H9 (cell line): ENCODE measurements at regions not wholly inside any gene's neighbourhood (a gene's known extent, or its start where the extent isn't known, plus 50 kb on each side); places are given as distances from the start of the nearest gene placed in this dataset.

Experiments used
- DNase-seq: peaks from one replicate; pipeline ENCODE4 v3.0.0-alpha.2; 2017
- H2AFZ ChIP-seq: one replicate; pipeline ENCODE4 v1.6.1; 2013; ENCODE audit warnings: mild to moderate bottlenecking, low read length, control low read depth, moderate library complexity
- H2AK5ac ChIP-seq: 2 replicates; pipeline ENCODE4 v1.6.1; 2013; ENCODE audit warnings: low read length, control low read depth, mixed read lengths; ENCODE audit not compliant: insufficient read length
- H2BK120ac ChIP-seq: one replicate; pipeline ENCODE4 v1.6.1; 2013; ENCODE audit warnings: low read depth, mild to moderate bottlenecking, low read length, control low read depth, inconsistent platforms; ENCODE audit not compliant: poor library complexity, severe bottlenecking
- H2BK12ac ChIP-seq: 2 replicates; pipeline ENCODE4 v1.6.1; 2013; ENCODE audit warnings: low read length, control low read depth, mixed read lengths, low read depth; ENCODE audit not compliant: insufficient read length
- H2BK15ac ChIP-seq: 2 replicates; pipeline ENCODE4 v1.6.1; 2013; ENCODE audit warnings: low read depth, low read length, control low read depth
- H2BK20ac ChIP-seq: one replicate; pipeline ENCODE4 v1.6.1; 2013; ENCODE audit warnings: low read depth, mild to moderate bottlenecking, low read length, control low read depth, inconsistent platforms; ENCODE audit not compliant: poor library complexity, severe bottlenecking
- H2BK5ac ChIP-seq: 2 replicates; pipeline ENCODE4 v1.6.1; 2013; ENCODE audit warnings: low read length, control low read depth, mixed read lengths; ENCODE audit not compliant: insufficient read length
- H3K14ac ChIP-seq: 2 replicates; pipeline ENCODE4 v1.6.1; 2013; ENCODE audit warnings: low read length, control low read depth; ENCODE audit not compliant: insufficient read depth
- H3K18ac ChIP-seq: 2 replicates; pipeline ENCODE4 v1.6.1; 2013; ENCODE audit warnings: low read depth, mild to moderate bottlenecking, mixed read lengths, low read length, control low read depth; ENCODE audit not compliant: insufficient read length
- H3K23ac ChIP-seq: 2 replicates; pipeline ENCODE4 v1.6.1; 2013; ENCODE audit warnings: low read length, control low read depth, mixed read lengths, low read depth; ENCODE audit not compliant: insufficient read length
- H3K23me2 ChIP-seq: 2 replicates; pipeline ENCODE4 v1.6.1; 2013; ENCODE audit warnings: low read depth, mild to moderate bottlenecking, mixed read lengths, low read length, control low read depth; ENCODE audit not compliant: insufficient read length, poor library complexity, severe bottlenecking
- H3K27ac ChIP-seq: 2 replicates; pipeline ENCODE4 v1.5.1; 2013; ENCODE audit warnings: low read length, control low read depth, mixed read lengths, low read depth; ENCODE audit not compliant: insufficient read length
- H3K27me3 ChIP-seq: 2 replicates; pipeline ENCODE4 v1.6.1; 2013; ENCODE audit warnings: low read length, control low read depth, inconsistent platforms; ENCODE audit not compliant: insufficient read depth
- H3K4ac ChIP-seq: 2 replicates; pipeline ENCODE4 v1.6.1; 2013; ENCODE audit warnings: low read depth, mild to moderate bottlenecking, control low read depth, inconsistent platforms, low read length, moderate library complexity
- H3K4me1 ChIP-seq: 2 replicates; pipeline ENCODE4 v1.6.1; 2013; ENCODE audit warnings: low read length, control low read depth, inconsistent platforms; ENCODE audit not compliant: insufficient read depth
- H3K4me2 ChIP-seq: 2 replicates; pipeline ENCODE4 v1.6.1; 2013; ENCODE audit warnings: low read length, control low read depth, mixed read lengths; ENCODE audit not compliant: insufficient read length, insufficient read depth
- H3K56ac ChIP-seq: 2 replicates; pipeline ENCODE4 v1.6.1; 2013; ENCODE audit warnings: low read depth, mild to moderate bottlenecking, mixed read lengths, low read length, control low read depth; ENCODE audit not compliant: insufficient read length
- H3K79me1 ChIP-seq: 2 replicates; pipeline ENCODE4 v1.6.1; 2013; ENCODE audit warnings: low read depth, mild to moderate bottlenecking, moderate library complexity, low read length, control low read depth, inconsistent platforms; ENCODE audit not compliant: insufficient read depth, poor library complexity, severe bottlenecking
- H3K79me2 ChIP-seq: 2 replicates; pipeline ENCODE4 v1.6.1; 2013; ENCODE audit warnings: low read length, control low read depth, inconsistent platforms; ENCODE audit not compliant: insufficient read depth
- H3K9ac ChIP-seq: 2 replicates; pipeline ENCODE4 v1.6.1; 2013; ENCODE audit warnings: low read length, control low read depth, mixed read lengths; ENCODE audit not compliant: insufficient read length; ENCODE audit errors: extremely low read depth
- H3K9me3 ChIP-seq: one replicate; pipeline ENCODE4 v1.6.1; 2013; ENCODE audit warnings: low read depth, low read length, inconsistent platforms; ENCODE audit not compliant: control insufficient read depth
- H3T11ph ChIP-seq: one replicate; pipeline ENCODE4 v1.6.1; 2013; ENCODE audit warnings: mild to moderate bottlenecking, low read length, control low read depth, inconsistent platforms
- H4K20me1 ChIP-seq: one replicate; pipeline ENCODE4 v1.6.1; 2013; ENCODE audit not compliant: control insufficient read depth, insufficient read length, insufficient read depth
- H4K5ac ChIP-seq: 2 replicates; pipeline ENCODE4 v1.6.1; 2013; ENCODE audit warnings: low read depth, mild to moderate bottlenecking, mixed read lengths, low read length, control low read depth; ENCODE audit not compliant: insufficient read length
- H4K8ac ChIP-seq: replicated peaks from 2 replicates; pipeline ENCODE4 v1.6.1; 2013; ENCODE audit warnings: low read length, control low read depth, mixed read lengths, low read depth; ENCODE audit not compliant: insufficient read length
- H4K91ac ChIP-seq: 2 replicates; pipeline ENCODE4 v1.6.1; 2013; ENCODE audit warnings: low read depth, mild to moderate bottlenecking, moderate library complexity, mixed read lengths, low read length, control low read depth; ENCODE audit not compliant: insufficient read length
- H3K27ac Mint-ChIP-seq, 3 experiments: 2 replicates in 2 of 3; 3 replicates in 1 of 3; pipeline ENCODE4 v1.8.0; 2020 to 2021; ENCODE audit warnings: mixed read lengths in 3 of 3, mild to moderate bottlenecking in 1 of 3, moderate library complexity in 1 of 3
- H3K27me3 Mint-ChIP-seq: 2 replicates; pipeline ENCODE4 v1.8.0; 2021; ENCODE audit warnings: low read depth, mild to moderate bottlenecking, moderate library complexity, mixed read lengths
- H3K36me3 Mint-ChIP-seq, 3 experiments: 2 replicates in 2 of 3; 3 replicates in 1 of 3; pipeline ENCODE4 v1.8.0; 2020 to 2021; ENCODE audit warnings: low read depth in 3 of 3, mixed read lengths in 3 of 3; ENCODE audit not compliant: insufficient read depth in 1 of 3
- H3K4me1 Mint-ChIP-seq, 2 experiments: 2 replicates each; pipeline ENCODE4 v1.8.0; 2020; ENCODE audit warnings: mixed read lengths in 2 of 2
- H3K4me3 Mint-ChIP-seq, 2 experiments: 2 replicates in 1 of 2; 3 replicates in 1 of 2; pipeline ENCODE4 v1.8.0; 2020 to 2021; ENCODE audit warnings: mild to moderate bottlenecking in 2 of 2, mixed read lengths in 2 of 2, moderate library complexity in 1 of 2
- H3K9me3 Mint-ChIP-seq, 2 experiments: 2 replicates in 1 of 2; 3 replicates in 1 of 2; pipeline ENCODE4 v1.8.0; 2020; ENCODE audit warnings: mild to moderate bottlenecking in 2 of 2, mixed read lengths in 2 of 2, moderate library complexity in 1 of 2
- CTCF ChIP-seq: fragments of 200-600 bp; sonication (generic); conservative IDR thresholded peaks from 3 replicates; pipeline ENCODE4 v1.8.0; 2021; ENCODE audit warnings: antibody characterized with exemption, mild to moderate bottlenecking
- WGBS: extraction: QIAGEN DNeasy Blood & Tissue Kit; methylation state at CpG from one replicate; pipeline ENCODE4 v1.1.7; 2013; ENCODE audit warnings: missing lambda C conversion rate, low lambda C conversion rate, mixed read lengths; ENCODE audit not compliant: insufficient read length; ENCODE audit errors: extremely low coverage; 5-methylcytosine and 5-hydroxymethylcytosine counted together

- Histone ChIP-seq H3K56ac (no peak overlapping the region), H2AFZ (no peak overlapping the region), H3K4me2 (no peak overlapping the region), H3K79me2 (no peaks in the 10 kb centered on the region), H3K4ac (no peak overlapping the region), H2BK15ac (no peak overlapping the region), H4K91ac (no peak overlapping the region), H3K23ac (no peak overlapping the region), H2BK20ac (no peak overlapping the region), H3K4me1 (no peaks in the 10 kb centered on the region), H3K14ac (no peak overlapping the region), H2AK5ac (no peak overlapping the region), H3K23me2 (no peaks in the 10 kb centered on the region), H3K79me1 (no peaks in the 10 kb centered on the region), H2BK5ac (no peak overlapping the region), H4K5ac (no peak overlapping the region), H3K9me3 (no peaks in the 10 kb centered on the region), H3T11ph (no peak overlapping the region), H3K18ac (no peak overlapping the region), H2BK120ac (no peak overlapping the region), H3K9ac (no peak overlapping the region), H3K27ac (no peak overlapping the region), H3K27me3 (no peaks in the 10 kb centered on the region), H4K8ac (no peak overlapping the region), H2BK12ac (no peak overlapping the region), H4K20me1 (no peaks in the 10 kb centered on the region)
- Mint-ChIP-seq H3K4me3 (no peak overlapping the region), H3K27me3 (no peaks in the 10 kb centered on the region), H3K9me3 (peaks cover 0 to 39% of the 10 kb centered on the region in 2 experiments; a peak in 2 of 5 replicates), H3K4me1 (no peaks in the 10 kb centered on the region), H3K36me3 (no peaks in the 10 kb centered on the region), H3K27ac (no peak overlapping the region)
- no CpG with 5 or more reads among the region's 4 CpGs for WGBS
- DNase-seq = no peak
- no peak for TF ChIP-seq CTCF
These were observed 113.5 kb upstream of the FAM9A start for GRCh38 chrX:8914681-8915080.
